Esophagus squamous epithelium (tissue), 4 donors: ENCODE measurements at regions not wholly inside any gene's neighbourhood (a gene's known extent, or its start where the extent isn't known, plus 50 kb on each side); places are given as distances from the start of the nearest gene placed in this dataset.

Source experiments
- POLR2A ChIP-seq, 4 donors: fragments of 450-650 bp; IDR thresholded peaks; one replicate each; pipeline ENCODE4 v1.6.1; 2017; ENCODE audit warnings: antibody characterized with exemption in 4 of 4, mild to moderate bottlenecking in 4 of 4, moderate library complexity in 3 of 4
- TF ChIP-seq, protein P1 (sequence below), 6 experiments: fragments of 450-650 bp in 4 of 6; fragments of 200-600 bp in 2 of 6; sonication (generic) in 2 of 6; IDR thresholded peaks; one replicate each; pipeline ENCODE4 v1.5.1; 2016 to 2019; ENCODE audit warnings: antibody characterized with exemption in 6 of 6, mild to moderate bottlenecking in 4 of 6, moderate library complexity in 4 of 6

DNA sequence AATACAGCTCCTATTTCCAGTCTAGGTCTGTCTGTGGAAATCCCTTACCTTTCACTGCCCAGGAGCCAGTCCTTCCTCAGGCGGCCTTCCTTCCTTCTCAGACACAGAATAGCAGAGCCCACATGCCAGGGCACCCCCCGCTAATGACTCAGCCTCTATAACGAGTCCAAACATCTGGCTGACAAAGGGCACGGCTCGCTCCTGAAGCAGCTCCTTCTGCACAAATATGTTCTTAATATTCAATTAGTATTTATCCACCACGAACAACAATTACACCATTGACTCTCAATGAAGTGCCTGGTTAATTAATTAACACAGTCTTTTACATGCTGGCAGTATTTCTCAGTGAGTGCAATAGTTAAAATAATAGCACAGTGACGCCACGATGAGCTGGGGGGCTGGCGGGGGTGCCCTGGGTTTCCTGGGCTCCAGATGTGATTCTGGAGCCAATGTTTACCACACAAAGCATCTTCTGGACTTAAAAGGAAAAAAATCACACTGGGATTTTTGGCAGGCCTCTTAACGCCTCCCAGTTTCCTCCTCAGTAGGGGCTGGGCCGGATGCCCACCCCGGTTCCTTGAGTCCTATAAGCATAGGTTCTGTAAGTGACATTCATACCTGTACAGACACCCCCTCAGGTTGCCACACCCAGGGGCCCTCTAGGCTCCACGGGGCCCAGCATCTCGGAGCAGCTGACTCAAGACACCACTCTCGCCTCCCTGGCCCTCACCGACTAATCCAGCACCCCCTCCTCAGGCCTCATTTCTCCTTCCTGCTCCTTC is 158.6 kb upstream of the MLN start:
- TF ChIP-seq, protein P1, sequence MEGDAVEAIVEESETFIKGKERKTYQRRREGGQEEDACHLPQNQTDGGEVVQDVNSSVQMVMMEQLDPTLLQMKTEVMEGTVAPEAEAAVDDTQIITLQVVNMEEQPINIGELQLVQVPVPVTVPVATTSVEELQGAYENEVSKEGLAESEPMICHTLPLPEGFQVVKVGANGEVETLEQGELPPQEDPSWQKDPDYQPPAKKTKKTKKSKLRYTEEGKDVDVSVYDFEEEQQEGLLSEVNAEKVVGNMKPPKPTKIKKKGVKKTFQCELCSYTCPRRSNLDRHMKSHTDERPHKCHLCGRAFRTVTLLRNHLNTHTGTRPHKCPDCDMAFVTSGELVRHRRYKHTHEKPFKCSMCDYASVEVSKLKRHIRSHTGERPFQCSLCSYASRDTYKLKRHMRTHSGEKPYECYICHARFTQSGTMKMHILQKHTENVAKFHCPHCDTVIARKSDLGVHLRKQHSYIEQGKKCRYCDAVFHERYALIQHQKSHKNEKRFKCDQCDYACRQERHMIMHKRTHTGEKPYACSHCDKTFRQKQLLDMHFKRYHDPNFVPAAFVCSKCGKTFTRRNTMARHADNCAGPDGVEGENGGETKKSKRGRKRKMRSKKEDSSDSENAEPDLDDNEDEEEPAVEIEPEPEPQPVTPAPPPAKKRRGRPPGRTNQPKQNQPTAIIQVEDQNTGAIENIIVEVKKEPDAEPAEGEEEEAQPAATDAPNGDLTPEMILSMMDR (IDR thresholded peaks at IDR 0.05): no peak
- no peak for TF ChIP-seq POLR2A (IDR thresholded peaks at IDR 0.05)
